Activated CD4-positive, CD25-positive, alpha-beta regulatory T cell treated with anti-CD3 and anti-CD28 coated beads, Interleukin-2, amount 50 U/mL, for 16 hours (primary cell): ENCODE measurements at regions not wholly inside any gene's neighbourhood (a gene's known extent, or its start where the extent isn't known, plus 50 kb on each side); places are given as distances from the start of the nearest gene placed in this dataset.

Experiments
- DNase-seq: peaks from one replicate; pipeline ENCODE4 v3.0.0-alpha.2; 2020; ENCODE audit warnings: low read depth, low spot score

DNA sequence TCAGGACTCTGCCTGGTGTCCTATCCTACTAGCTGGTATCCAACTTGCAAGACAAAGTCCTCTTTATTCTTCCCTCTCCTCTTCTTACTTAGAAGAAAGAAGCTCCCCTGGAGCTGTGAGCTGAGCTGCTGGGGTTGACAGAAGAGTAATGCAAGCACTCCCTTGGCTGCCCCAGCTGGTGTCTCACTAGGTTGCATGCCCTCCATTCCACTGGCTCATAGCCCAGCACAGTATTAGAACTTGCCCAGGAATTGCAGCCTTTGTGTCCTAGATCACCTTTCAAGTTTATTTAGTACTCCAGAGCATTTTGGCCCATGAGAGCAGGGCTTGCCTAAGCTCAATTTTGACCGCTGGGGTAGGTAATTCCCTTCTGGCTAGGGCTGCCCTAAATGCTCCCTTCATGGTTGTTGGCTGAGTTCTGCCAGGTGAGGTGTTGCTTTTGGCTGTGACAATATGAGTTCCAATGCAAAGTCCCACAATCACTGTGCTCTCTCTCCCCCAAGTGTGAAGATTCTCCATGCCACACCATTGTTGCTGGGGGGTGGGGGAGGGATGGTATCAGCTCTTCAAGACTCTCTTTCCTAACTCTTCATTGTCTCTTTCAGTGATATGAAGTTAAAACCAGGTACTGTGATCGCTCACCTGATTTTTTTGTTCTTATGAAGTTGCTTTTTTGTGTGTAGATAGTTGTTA is 317.4 kb upstream of the DDHD1 start:
- no peak for DNase-seq

- no peak for DNase-seq
Observed at GRCh38 chr14:53468876-53469275, 315.8 kb upstream of the DDHD1 start.

DNA sequence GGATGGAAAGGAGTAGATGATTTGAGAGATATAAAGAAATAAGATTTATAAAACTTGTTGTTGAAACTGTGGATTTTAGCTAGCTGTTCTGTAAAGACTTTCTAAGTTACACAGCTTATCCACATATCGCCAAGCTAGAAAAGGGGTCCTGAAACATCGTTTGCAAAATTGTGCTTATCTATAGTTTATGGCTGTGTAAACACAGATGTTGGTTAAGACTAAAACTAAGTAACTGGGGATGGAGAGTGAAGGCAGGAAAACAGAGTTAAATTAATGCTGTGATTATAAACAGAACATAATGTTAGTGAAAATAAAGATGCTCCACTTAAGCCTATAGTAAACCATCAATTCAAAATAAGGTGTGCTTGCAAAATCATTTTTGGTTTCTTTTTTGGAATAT is 311.3 kb upstream of the DDHD1 start:
- no peak for DNase-seq

GRCh38 chr14:53462931-53463778 is 310.0 kb upstream of the DDHD1 start:
- DNase-seq, result no peak

DNA sequence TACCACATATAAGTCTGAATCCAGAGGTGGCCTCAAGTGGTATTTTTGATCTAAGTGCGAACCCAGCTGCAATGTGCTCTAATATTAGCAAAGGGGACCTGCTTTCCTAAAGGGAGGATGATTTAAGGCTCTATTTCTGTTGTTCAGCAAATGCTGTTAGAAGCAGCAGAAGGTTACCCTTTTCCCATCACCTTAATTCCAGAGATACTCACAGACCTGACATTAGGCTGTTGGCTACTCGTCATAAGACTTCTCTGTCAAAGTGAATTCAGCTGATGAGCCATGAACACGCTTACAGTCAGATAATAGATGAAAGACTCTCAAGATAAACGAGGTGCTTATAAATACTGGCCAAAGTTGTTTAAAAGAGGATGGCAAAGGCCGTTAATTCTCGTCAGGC is 308.7 kb upstream of the DDHD1 start:
- no peak for DNase-seq

DNA sequence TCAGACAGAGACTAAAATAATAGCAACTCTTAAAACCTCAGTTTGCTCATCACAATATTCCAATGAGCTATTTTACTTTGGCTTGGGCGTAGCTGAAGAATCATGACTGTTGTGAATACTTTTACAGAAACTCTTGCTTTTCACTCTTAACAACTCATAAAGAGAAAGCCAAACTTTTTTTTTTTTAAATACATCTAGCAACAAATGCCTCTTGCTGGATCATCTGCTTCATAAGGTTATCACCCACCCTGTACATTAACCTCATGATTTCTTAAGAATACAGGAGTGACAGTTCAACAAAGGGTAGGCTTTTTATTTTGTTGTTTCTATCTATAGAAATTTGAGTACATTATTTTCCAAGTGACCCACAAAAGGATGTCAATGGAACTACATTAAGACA is 307.4 kb upstream of the DDHD1 start:
- no peak for DNase-seq

DNA sequence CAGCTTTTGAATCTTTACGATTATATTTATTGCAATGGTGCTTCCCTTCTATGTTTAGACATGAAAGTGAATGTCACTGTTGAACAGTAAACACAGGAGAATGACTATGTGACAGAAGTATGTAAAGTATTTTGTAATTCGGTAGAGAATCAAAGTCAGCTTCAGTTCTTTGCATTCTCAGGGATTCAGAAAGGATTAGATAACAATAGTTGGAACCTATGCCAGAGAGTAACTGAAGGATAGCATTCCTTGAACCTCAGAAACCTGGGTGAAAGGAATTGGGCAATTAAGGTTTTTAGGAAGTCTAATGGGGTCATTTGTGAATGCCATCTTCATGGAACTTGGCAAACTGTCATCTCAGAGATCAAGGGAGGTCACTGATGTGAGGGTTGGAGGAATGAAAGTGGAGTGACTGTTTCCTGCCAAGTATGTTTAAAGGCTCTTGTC is 305.3 kb upstream of the DDHD1 start:
- no peak for DNase-seq

- no peak for DNase-seq
Observed at GRCh38 chr14:53456931-53457330, 303.8 kb upstream of the DDHD1 start.

DNA sequence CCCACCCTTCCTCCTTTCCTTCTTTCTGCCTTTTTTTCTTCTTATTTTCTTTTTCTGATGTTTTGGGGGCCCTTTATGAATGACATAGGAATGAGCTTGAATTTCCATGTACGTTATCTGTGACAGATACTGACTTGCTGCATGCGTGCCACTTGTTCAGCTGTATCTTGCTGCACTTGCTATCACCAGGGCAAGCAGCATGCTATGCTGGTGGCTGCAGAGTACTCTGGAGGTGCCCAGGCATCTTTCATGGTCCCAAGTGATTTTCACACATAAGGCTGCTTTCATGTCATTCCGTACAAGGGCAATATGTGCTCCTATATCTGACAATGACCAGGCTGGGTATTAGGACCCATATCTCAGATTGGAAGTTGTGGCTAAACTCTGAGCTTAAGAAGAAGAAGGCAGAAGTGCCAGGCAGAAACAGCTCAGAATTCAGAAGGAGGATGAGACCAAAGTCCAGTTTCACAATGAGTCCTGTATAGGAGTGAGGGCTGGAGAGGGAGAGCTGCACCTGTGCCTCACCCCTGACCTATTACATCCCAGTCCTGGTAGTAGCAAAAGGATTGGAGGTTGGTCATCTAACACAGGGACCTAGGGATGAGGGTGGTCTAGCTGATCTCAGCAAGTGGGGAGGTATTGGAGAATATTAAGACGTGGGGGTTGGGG is 299.0 kb upstream of the DDHD1 start:
- DNase-seq, result no peak

DNA sequence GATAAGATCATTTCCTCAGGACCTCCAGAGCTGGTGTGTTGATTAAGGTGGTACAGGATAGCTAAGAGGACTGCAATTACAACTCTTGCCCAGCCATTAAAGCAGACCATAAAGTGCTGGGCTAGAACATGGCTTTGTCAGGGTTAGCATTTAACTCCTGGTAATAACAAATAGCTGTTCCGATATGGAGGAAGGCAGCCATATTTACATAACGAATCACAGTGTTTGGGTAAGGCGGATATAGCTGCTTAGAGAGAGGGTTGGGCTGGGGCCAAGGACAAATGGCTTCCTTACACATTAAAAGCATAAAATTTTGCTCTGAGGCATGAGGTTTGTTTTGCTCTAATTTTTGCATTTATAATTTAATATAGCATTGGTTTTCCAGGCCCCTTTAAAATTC is 297.7 kb upstream of the DDHD1 start:
- no peak for DNase-seq

- DNase-seq, result no peak
Observed at GRCh38 chr14:53448682-53449081, 295.6 kb upstream of the DDHD1 start.

- DNase-seq, result no peak
Observed at GRCh38 chr14:53444677-53445312, 291.7 kb upstream of the DDHD1 start.

- DNase-seq, result no peak
Observed at GRCh38 chr14:53441789-53442188, 288.7 kb upstream of the DDHD1 start.

- DNase-seq, result no peak
Observed at GRCh38 chr14:53437858-53438257, 284.7 kb upstream of the DDHD1 start.

- no peak for DNase-seq
Observed at GRCh38 chr14:53432378-53432802, 279.3 kb upstream of the DDHD1 start.

DNA sequence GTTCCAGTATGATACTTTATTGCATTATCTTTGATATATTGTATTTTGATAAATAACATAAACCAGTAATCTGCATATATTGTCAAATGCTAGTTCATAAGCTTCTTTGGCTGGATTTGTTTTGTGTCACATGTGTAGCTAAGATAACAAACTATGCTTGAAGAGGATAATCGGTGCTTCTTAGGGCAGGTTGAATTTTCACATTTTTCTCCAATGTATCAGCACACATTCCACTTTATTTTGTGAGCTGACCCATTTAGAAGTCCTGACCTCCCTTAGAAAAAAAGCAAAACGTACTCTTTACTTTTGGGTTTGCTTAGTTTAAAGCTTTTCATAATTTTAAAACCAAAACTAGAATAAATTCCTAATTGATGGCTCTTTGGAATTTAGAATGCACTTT is 277.7 kb upstream of the DDHD1 start:
- DNase-seq, result no peak

- no peak for DNase-seq
Observed at GRCh38 chr14:53412819-53413675, 259.9 kb upstream of the DDHD1 start.

- no peak for DNase-seq
Observed at GRCh38 chr14:53411125-53411524, 258.0 kb upstream of the DDHD1 start.

DNA sequence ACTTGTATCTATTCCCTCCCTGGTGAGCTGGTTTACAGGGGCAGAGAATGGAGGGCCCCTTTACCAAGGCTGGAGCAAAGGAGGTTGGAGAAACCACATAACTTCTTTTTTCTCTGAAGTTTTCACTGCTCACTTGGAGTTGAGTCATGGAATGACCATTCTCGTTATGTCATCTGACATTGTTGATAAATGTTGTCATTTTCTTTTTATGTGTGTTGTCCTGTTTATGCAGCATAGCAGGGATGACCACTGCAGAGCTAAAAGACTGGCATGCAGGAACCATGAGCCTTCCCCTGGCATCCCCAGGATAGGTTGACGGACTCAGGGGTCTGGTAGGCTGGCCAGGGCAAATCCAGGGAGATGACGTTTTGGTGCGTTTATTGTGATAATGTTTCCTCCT is 256.8 kb upstream of the DDHD1 start:
- DNase-seq, result no peak

- no peak for DNase-seq
Observed at GRCh38 chr14:53409289-53409688, 256.2 kb upstream of the DDHD1 start.
